H9 (cell line): ENCODE measurements at regions not wholly inside any gene's neighbourhood (a gene's known extent, or its start where the extent isn't known, plus 50 kb on each side); places are given as distances from the start of the nearest gene placed in this dataset.

Source experiments
- DNase-seq: peaks from one replicate; pipeline ENCODE4 v3.0.0-alpha.2; 2017
- H2AFZ ChIP-seq: one replicate; pipeline ENCODE4 v1.6.1; 2013; ENCODE audit warnings: mild to moderate bottlenecking, low read length, control low read depth, moderate library complexity
- H2AK5ac ChIP-seq: 2 replicates; pipeline ENCODE4 v1.6.1; 2013; ENCODE audit warnings: low read length, control low read depth, mixed read lengths; ENCODE audit not compliant: insufficient read length
- H2BK120ac ChIP-seq: one replicate; pipeline ENCODE4 v1.6.1; 2013; ENCODE audit warnings: low read depth, mild to moderate bottlenecking, low read length, control low read depth, inconsistent platforms; ENCODE audit not compliant: poor library complexity, severe bottlenecking
- H2BK12ac ChIP-seq: 2 replicates; pipeline ENCODE4 v1.6.1; 2013; ENCODE audit warnings: low read length, control low read depth, mixed read lengths, low read depth; ENCODE audit not compliant: insufficient read length
- H2BK15ac ChIP-seq: 2 replicates; pipeline ENCODE4 v1.6.1; 2013; ENCODE audit warnings: low read depth, low read length, control low read depth
- H2BK20ac ChIP-seq: one replicate; pipeline ENCODE4 v1.6.1; 2013; ENCODE audit warnings: low read depth, mild to moderate bottlenecking, low read length, control low read depth, inconsistent platforms; ENCODE audit not compliant: poor library complexity, severe bottlenecking
- H2BK5ac ChIP-seq: 2 replicates; pipeline ENCODE4 v1.6.1; 2013; ENCODE audit warnings: low read length, control low read depth, mixed read lengths; ENCODE audit not compliant: insufficient read length
- H3K14ac ChIP-seq: 2 replicates; pipeline ENCODE4 v1.6.1; 2013; ENCODE audit warnings: low read length, control low read depth; ENCODE audit not compliant: insufficient read depth
- H3K18ac ChIP-seq: 2 replicates; pipeline ENCODE4 v1.6.1; 2013; ENCODE audit warnings: low read depth, mild to moderate bottlenecking, mixed read lengths, low read length, control low read depth; ENCODE audit not compliant: insufficient read length
- H3K23ac ChIP-seq: 2 replicates; pipeline ENCODE4 v1.6.1; 2013; ENCODE audit warnings: low read length, control low read depth, mixed read lengths, low read depth; ENCODE audit not compliant: insufficient read length
- H3K23me2 ChIP-seq: 2 replicates; pipeline ENCODE4 v1.6.1; 2013; ENCODE audit warnings: low read depth, mild to moderate bottlenecking, mixed read lengths, low read length, control low read depth; ENCODE audit not compliant: insufficient read length, poor library complexity, severe bottlenecking
- H3K27ac ChIP-seq: 2 replicates; pipeline ENCODE4 v1.5.1; 2013; ENCODE audit warnings: low read length, control low read depth, mixed read lengths, low read depth; ENCODE audit not compliant: insufficient read length
- H3K27me3 ChIP-seq: 2 replicates; pipeline ENCODE4 v1.6.1; 2013; ENCODE audit warnings: low read length, control low read depth, inconsistent platforms; ENCODE audit not compliant: insufficient read depth
- H3K4ac ChIP-seq: 2 replicates; pipeline ENCODE4 v1.6.1; 2013; ENCODE audit warnings: low read depth, mild to moderate bottlenecking, control low read depth, inconsistent platforms, low read length, moderate library complexity
- H3K4me1 ChIP-seq: 2 replicates; pipeline ENCODE4 v1.6.1; 2013; ENCODE audit warnings: low read length, control low read depth, inconsistent platforms; ENCODE audit not compliant: insufficient read depth
- H3K4me2 ChIP-seq: 2 replicates; pipeline ENCODE4 v1.6.1; 2013; ENCODE audit warnings: low read length, control low read depth, mixed read lengths; ENCODE audit not compliant: insufficient read length, insufficient read depth
- H3K56ac ChIP-seq: 2 replicates; pipeline ENCODE4 v1.6.1; 2013; ENCODE audit warnings: low read depth, mild to moderate bottlenecking, mixed read lengths, low read length, control low read depth; ENCODE audit not compliant: insufficient read length
- H3K79me1 ChIP-seq: 2 replicates; pipeline ENCODE4 v1.6.1; 2013; ENCODE audit warnings: low read depth, mild to moderate bottlenecking, moderate library complexity, low read length, control low read depth, inconsistent platforms; ENCODE audit not compliant: insufficient read depth, poor library complexity, severe bottlenecking
- H3K79me2 ChIP-seq: 2 replicates; pipeline ENCODE4 v1.6.1; 2013; ENCODE audit warnings: low read length, control low read depth, inconsistent platforms; ENCODE audit not compliant: insufficient read depth
- H3K9ac ChIP-seq: 2 replicates; pipeline ENCODE4 v1.6.1; 2013; ENCODE audit warnings: low read length, control low read depth, mixed read lengths; ENCODE audit not compliant: insufficient read length; ENCODE audit errors: extremely low read depth
- H3K9me3 ChIP-seq: one replicate; pipeline ENCODE4 v1.6.1; 2013; ENCODE audit warnings: low read depth, low read length, inconsistent platforms; ENCODE audit not compliant: control insufficient read depth
- H3T11ph ChIP-seq: one replicate; pipeline ENCODE4 v1.6.1; 2013; ENCODE audit warnings: mild to moderate bottlenecking, low read length, control low read depth, inconsistent platforms
- H4K20me1 ChIP-seq: one replicate; pipeline ENCODE4 v1.6.1; 2013; ENCODE audit not compliant: control insufficient read depth, insufficient read length, insufficient read depth
- H4K5ac ChIP-seq: 2 replicates; pipeline ENCODE4 v1.6.1; 2013; ENCODE audit warnings: low read depth, mild to moderate bottlenecking, mixed read lengths, low read length, control low read depth; ENCODE audit not compliant: insufficient read length
- H4K8ac ChIP-seq: replicated peaks from 2 replicates; pipeline ENCODE4 v1.6.1; 2013; ENCODE audit warnings: low read length, control low read depth, mixed read lengths, low read depth; ENCODE audit not compliant: insufficient read length
- H4K91ac ChIP-seq: 2 replicates; pipeline ENCODE4 v1.6.1; 2013; ENCODE audit warnings: low read depth, mild to moderate bottlenecking, moderate library complexity, mixed read lengths, low read length, control low read depth; ENCODE audit not compliant: insufficient read length
- H3K27ac Mint-ChIP-seq, 3 experiments: 2 replicates in 2 of 3; 3 replicates in 1 of 3; pipeline ENCODE4 v1.8.0; 2020 to 2021; ENCODE audit warnings: mixed read lengths in 3 of 3, mild to moderate bottlenecking in 1 of 3, moderate library complexity in 1 of 3
- H3K27me3 Mint-ChIP-seq: 2 replicates; pipeline ENCODE4 v1.8.0; 2021; ENCODE audit warnings: low read depth, mild to moderate bottlenecking, moderate library complexity, mixed read lengths
- H3K36me3 Mint-ChIP-seq, 3 experiments: 2 replicates in 2 of 3; 3 replicates in 1 of 3; pipeline ENCODE4 v1.8.0; 2020 to 2021; ENCODE audit warnings: low read depth in 3 of 3, mixed read lengths in 3 of 3; ENCODE audit not compliant: insufficient read depth in 1 of 3
- H3K4me1 Mint-ChIP-seq, 2 experiments: 2 replicates each; pipeline ENCODE4 v1.8.0; 2020; ENCODE audit warnings: mixed read lengths in 2 of 2
- H3K4me3 Mint-ChIP-seq, 2 experiments: 2 replicates in 1 of 2; 3 replicates in 1 of 2; pipeline ENCODE4 v1.8.0; 2020 to 2021; ENCODE audit warnings: mild to moderate bottlenecking in 2 of 2, mixed read lengths in 2 of 2, moderate library complexity in 1 of 2
- H3K9me3 Mint-ChIP-seq, 2 experiments: 2 replicates in 1 of 2; 3 replicates in 1 of 2; pipeline ENCODE4 v1.8.0; 2020; ENCODE audit warnings: mild to moderate bottlenecking in 2 of 2, mixed read lengths in 2 of 2, moderate library complexity in 1 of 2
- WGBS: extraction: QIAGEN DNeasy Blood & Tissue Kit; methylation state at CpG from one replicate; pipeline ENCODE4 v1.1.7; 2013; ENCODE audit warnings: missing lambda C conversion rate, low lambda C conversion rate, mixed read lengths; ENCODE audit not compliant: insufficient read length; ENCODE audit errors: extremely low coverage; 5-methylcytosine and 5-hydroxymethylcytosine counted together
- TF ChIP-seq, protein P1 (sequence below): fragments of 200-600 bp; sonication (generic); conservative IDR thresholded peaks from 3 replicates; pipeline ENCODE4 v1.8.0; 2021; ENCODE audit warnings: antibody characterized with exemption, mild to moderate bottlenecking

DNA sequence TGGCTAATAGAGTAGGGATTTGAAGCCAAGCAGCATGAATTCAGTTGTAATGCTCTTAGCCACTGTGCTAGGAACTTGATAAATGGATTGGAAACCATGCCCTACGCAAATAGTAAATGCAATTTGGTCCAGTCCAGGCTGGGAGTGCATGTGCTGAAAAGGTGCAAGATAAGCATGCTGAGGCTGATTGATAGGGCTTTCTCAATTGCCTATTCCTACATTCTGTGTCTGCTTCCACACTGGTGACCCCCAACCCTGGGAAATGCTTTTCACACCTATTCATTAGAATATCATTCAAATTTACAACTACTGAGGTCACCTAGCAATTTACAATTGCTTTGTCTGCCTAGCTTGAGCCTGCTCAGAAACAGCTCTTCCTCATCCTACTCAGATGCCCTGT lies 84.7 kb upstream of the SLC25A36 start:
- H4K91ac ChIP-seq, result no peak overlapping the region
- H3K9ac ChIP-seq, result no peak overlapping the region
- H3K23me2 ChIP-seq, result no peaks in the 10 kb centered on the region
- DNase-seq, result no peak
- no peak overlapping the region for H2BK5ac ChIP-seq
- H4K20me1 ChIP-seq, result no peaks in the 10 kb centered on the region
- no peak overlapping the region for H3K56ac ChIP-seq
- H3K79me1 ChIP-seq, result no peaks in the 10 kb centered on the region
- H3K4me2 ChIP-seq, result no peak overlapping the region
- H2BK20ac ChIP-seq, result no peak overlapping the region
- H2AK5ac ChIP-seq, result no peak overlapping the region
- H3K27me3 Mint-ChIP-seq, result no peaks in the 10 kb centered on the region
- no peak overlapping the region for H3K23ac ChIP-seq
- no peaks in the 10 kb centered on the region for H3K79me2 ChIP-seq
- H3K27me3 ChIP-seq, result no peaks in the 10 kb centered on the region
- H3K36me3 Mint-ChIP-seq, result no peaks in the 10 kb centered on the region
- H4K8ac ChIP-seq, result no peak overlapping the region
- H3K4ac ChIP-seq, result no peak overlapping the region
- no peak overlapping the region for H3K27ac ChIP-seq
- H3K9me3 Mint-ChIP-seq, result no peaks in the 10 kb centered on the region; a peak in 1 of 5 replicates
- H3K4me3 Mint-ChIP-seq, result no peak overlapping the region
- no peak overlapping the region for H2BK15ac ChIP-seq
- TF ChIP-seq, protein P1, sequence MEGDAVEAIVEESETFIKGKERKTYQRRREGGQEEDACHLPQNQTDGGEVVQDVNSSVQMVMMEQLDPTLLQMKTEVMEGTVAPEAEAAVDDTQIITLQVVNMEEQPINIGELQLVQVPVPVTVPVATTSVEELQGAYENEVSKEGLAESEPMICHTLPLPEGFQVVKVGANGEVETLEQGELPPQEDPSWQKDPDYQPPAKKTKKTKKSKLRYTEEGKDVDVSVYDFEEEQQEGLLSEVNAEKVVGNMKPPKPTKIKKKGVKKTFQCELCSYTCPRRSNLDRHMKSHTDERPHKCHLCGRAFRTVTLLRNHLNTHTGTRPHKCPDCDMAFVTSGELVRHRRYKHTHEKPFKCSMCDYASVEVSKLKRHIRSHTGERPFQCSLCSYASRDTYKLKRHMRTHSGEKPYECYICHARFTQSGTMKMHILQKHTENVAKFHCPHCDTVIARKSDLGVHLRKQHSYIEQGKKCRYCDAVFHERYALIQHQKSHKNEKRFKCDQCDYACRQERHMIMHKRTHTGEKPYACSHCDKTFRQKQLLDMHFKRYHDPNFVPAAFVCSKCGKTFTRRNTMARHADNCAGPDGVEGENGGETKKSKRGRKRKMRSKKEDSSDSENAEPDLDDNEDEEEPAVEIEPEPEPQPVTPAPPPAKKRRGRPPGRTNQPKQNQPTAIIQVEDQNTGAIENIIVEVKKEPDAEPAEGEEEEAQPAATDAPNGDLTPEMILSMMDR, result no peak
- no peak overlapping the region for H2AFZ ChIP-seq
- no peak overlapping the region; a peak in 1 of 7 replicates for H3K27ac Mint-ChIP-seq
- H3K14ac ChIP-seq, result no peak overlapping the region
- H3T11ph ChIP-seq, result no peak overlapping the region
- no peak overlapping the region for H2BK12ac ChIP-seq
- no peak overlapping the region for H2BK120ac ChIP-seq
- H3K9me3 ChIP-seq, result no peaks in the 10 kb centered on the region
- H4K5ac ChIP-seq, result no peak overlapping the region
- WGBS, result no CpG with 5 or more reads among the region's 1 CpG
- peaks cover 26 to 28% of the 10 kb centered on the region in 2 experiments for H3K4me1 Mint-ChIP-seq
- no peak overlapping the region for H3K18ac ChIP-seq
- no peaks in the 10 kb centered on the region for H3K4me1 ChIP-seq
